ENCODE measurements at regions not wholly inside any gene's neighbourhood (a gene's known extent, or its start where the extent isn't known, plus 50 kb on each side); places are given as distances from the start of the nearest gene placed in this dataset.
"Not testable (repeated sequence)": the region's sequence is repeated elsewhere in the genome, so short reads cannot be mapped to it uniquely, and the experiment has no call there.

- no peak for DNase-seq (ENCODE audit: low spot score)
- no peak overlapping the region for H3K27ac Mint-ChIP-seq
- no peaks in the 10 kb centered on the region for H3K27me3 Mint-ChIP-seq (ENCODE audit: low read depth)
- H3K4me3 Mint-ChIP-seq, result no peak overlapping the region
- H3K36me3 Mint-ChIP-seq (ENCODE audit: low read depth), result no peaks in the 10 kb centered on the region
- H3K4me1 Mint-ChIP-seq (ENCODE audit: low read depth), result no peaks in the 10 kb centered on the region
- H3K9me3 Mint-ChIP-seq, result peaks cover 4% of the 10 kb centered on the region
Measured at GRCh38 chr6:115577270-115577669, 483.4 kb downstream of the FRK start.

- Mint-ChIP-seq H3K36me3 (ENCODE audit: low read depth) (no peaks in the 10 kb centered on the region), H3K4me1 (ENCODE audit: low read depth) (no peaks in the 10 kb centered on the region), H3K4me3 (no peak overlapping the region), H3K27me3 (ENCODE audit: low read depth) (no peaks in the 10 kb centered on the region), H3K9me3 (peaks cover 4% of the 10 kb centered on the region), H3K27ac (no peak overlapping the region)
- no peak for DNase-seq (ENCODE audit: low spot score)
Measured at GRCh38 chr6:115575285-115575684, 485.4 kb downstream of the FRK start.

GRCh38 chr6:115573861-115574260 lies 486.8 kb downstream of the FRK start:
- peaks cover 5% of the 10 kb centered on the region for H3K9me3 Mint-ChIP-seq
- no peak for DNase-seq (ENCODE audit: low spot score)
- H3K27me3 Mint-ChIP-seq (ENCODE audit: low read depth), result no peaks in the 10 kb centered on the region
- H3K4me3 Mint-ChIP-seq, result no peak overlapping the region
- no peaks in the 10 kb centered on the region for H3K4me1 Mint-ChIP-seq (ENCODE audit: low read depth)
- H3K36me3 Mint-ChIP-seq (ENCODE audit: low read depth), result no peaks in the 10 kb centered on the region
- H3K27ac Mint-ChIP-seq, result no peak overlapping the region

GRCh38 chr6:115570331-115570730 lies 490.4 kb downstream of the FRK start:
- no peak overlapping the region for H3K4me3 Mint-ChIP-seq
- no peaks in the 10 kb centered on the region for H3K4me1 Mint-ChIP-seq (ENCODE audit: low read depth)
- peaks cover 3% of the 10 kb centered on the region for H3K9me3 Mint-ChIP-seq
- H3K36me3 Mint-ChIP-seq (ENCODE audit: low read depth), result no peaks in the 10 kb centered on the region
- no peaks in the 10 kb centered on the region for H3K27me3 Mint-ChIP-seq (ENCODE audit: low read depth)
- no peak for DNase-seq (ENCODE audit: low spot score)
- no peak overlapping the region for H3K27ac Mint-ChIP-seq

GRCh38 chr6:115554060-115554459 lies 506.6 kb downstream of the FRK start:
- Mint-ChIP-seq H3K9me3 (peaks cover 3% of the 10 kb centered on the region), H3K27ac (no peak overlapping the region), H3K4me3 (no peak overlapping the region), H3K36me3 (ENCODE audit: low read depth) (no peaks in the 10 kb centered on the region), H3K27me3 (ENCODE audit: low read depth) (no peaks in the 10 kb centered on the region), H3K4me1 (ENCODE audit: low read depth) (no peaks in the 10 kb centered on the region)
- DNase-seq (ENCODE audit: low spot score), result no peak

- H3K27me3 Mint-ChIP-seq (ENCODE audit: low read depth), result no peaks in the 10 kb centered on the region
- H3K9me3 Mint-ChIP-seq, result peaks cover 2% of the 10 kb centered on the region
- no peaks in the 10 kb centered on the region for H3K36me3 Mint-ChIP-seq (ENCODE audit: low read depth)
- no peak for DNase-seq (ENCODE audit: low spot score)
- no peak overlapping the region for H3K4me3 Mint-ChIP-seq
- H3K27ac Mint-ChIP-seq, result no peak overlapping the region
- H3K4me1 Mint-ChIP-seq (ENCODE audit: low read depth), result no peaks in the 10 kb centered on the region
Measured at GRCh38 chr6:115551527-115551926, 509.2 kb downstream of the FRK start.

- H3K4me1 Mint-ChIP-seq (ENCODE audit: low read depth), result no peaks in the 10 kb centered on the region
- no peaks in the 10 kb centered on the region for H3K27me3 Mint-ChIP-seq (ENCODE audit: low read depth)
- DNase-seq (ENCODE audit: low spot score), result no peak
- H3K27ac Mint-ChIP-seq, result no peak overlapping the region
- H3K4me3 Mint-ChIP-seq, result no peak overlapping the region
- peaks cover 7% of the 10 kb centered on the region for H3K9me3 Mint-ChIP-seq
- H3K36me3 Mint-ChIP-seq (ENCODE audit: low read depth), result no peaks in the 10 kb centered on the region
Measured at GRCh38 chr6:115545672-115545986, 515.1 kb downstream of the FRK start.

GRCh38 chr6:115544765-115545671 lies 515.7 kb downstream of the FRK start:
- Mint-ChIP-seq H3K9me3 (peaks cover 7% of the 10 kb centered on the region), H3K4me3 (no peak overlapping the region), H3K4me1 (ENCODE audit: low read depth) (no peaks in the 10 kb centered on the region)

GRCh38 chr6:115540077-115540869 lies 520.4 kb downstream of the FRK start:
- Mint-ChIP-seq H3K36me3 (ENCODE audit: low read depth) (no peaks in the 10 kb centered on the region), H3K4me3 (no peak overlapping the region), H3K9me3 (peaks cover 6% of the 10 kb centered on the region), H3K27me3 (ENCODE audit: low read depth) (no peaks in the 10 kb centered on the region), H3K4me1 (ENCODE audit: low read depth) (no peaks in the 10 kb centered on the region), H3K27ac (no peak overlapping the region)
- no peak for DNase-seq (ENCODE audit: low spot score)

More at GRCh38 chr6:115544765-115545671, 515.7 kb downstream of the FRK start:
- no peak for DNase-seq (ENCODE audit: low spot score)
- Mint-ChIP-seq H3K36me3 (ENCODE audit: low read depth) (no peaks in the 10 kb centered on the region), H3K27ac (no peak overlapping the region), H3K27me3 (ENCODE audit: low read depth) (no peaks in the 10 kb centered on the region)

- Mint-ChIP-seq H3K4me3 (no peak overlapping the region), H3K27ac (no peak overlapping the region), H3K36me3 (ENCODE audit: low read depth) (no peaks in the 10 kb centered on the region), H3K9me3 (peaks cover 6% of the 10 kb centered on the region), H3K27me3 (ENCODE audit: low read depth) (no peaks in the 10 kb centered on the region), H3K4me1 (ENCODE audit: low read depth) (no peaks in the 10 kb centered on the region)
- no peak for DNase-seq (ENCODE audit: low spot score)
Measured at GRCh38 chr6:115539531-115539930, 521.2 kb downstream of the FRK start.

- H3K4me1 Mint-ChIP-seq (ENCODE audit: low read depth), result no peaks in the 10 kb centered on the region
- no peaks in the 10 kb centered on the region for H3K36me3 Mint-ChIP-seq (ENCODE audit: low read depth)
- peaks cover 15% of the 10 kb centered on the region for H3K9me3 Mint-ChIP-seq
- no peak for DNase-seq (ENCODE audit: low spot score)
- H3K27me3 Mint-ChIP-seq (ENCODE audit: low read depth), result no peaks in the 10 kb centered on the region
- H3K27ac Mint-ChIP-seq, result no peak overlapping the region
- H3K4me3 Mint-ChIP-seq, result no peak overlapping the region
Measured at GRCh38 chr6:115524821-115525220, 535.9 kb downstream of the FRK start.

GRCh38 chr6:115521747-115522146 lies 538.9 kb downstream of the FRK start:
- H3K9me3 Mint-ChIP-seq, result peaks cover 22% of the 10 kb centered on the region
- H3K27ac Mint-ChIP-seq; H3K4me3 Mint-ChIP-seq; DNase-seq (ENCODE audit: low spot score); H3K27me3 Mint-ChIP-seq (ENCODE audit: low read depth); H3K4me1 Mint-ChIP-seq (ENCODE audit: low read depth); H3K36me3 Mint-ChIP-seq (ENCODE audit: low read depth): not testable (repeated sequence)

- no peaks in the 10 kb centered on the region for H3K27me3 Mint-ChIP-seq (ENCODE audit: low read depth)
Measured at GRCh38 chr6:115514656-115515055, 546.0 kb downstream of the FRK start.

GRCh38 chr6:115512923-115513322 lies 547.8 kb downstream of the FRK start:
- Mint-ChIP-seq H3K9me3 (peaks cover 3% of the 10 kb centered on the region), H3K4me3 (no peak overlapping the region), H3K27ac (no peak overlapping the region), H3K4me1 (ENCODE audit: low read depth) (no peaks in the 10 kb centered on the region), H3K36me3 (ENCODE audit: low read depth) (no peaks in the 10 kb centered on the region), H3K27me3 (ENCODE audit: low read depth) (no peaks in the 10 kb centered on the region)
- no peak for DNase-seq (ENCODE audit: low spot score)

More at GRCh38 chr6:115514656-115515055, 546.0 kb downstream of the FRK start:
- no peaks in the 10 kb centered on the region for H3K36me3 Mint-ChIP-seq (ENCODE audit: low read depth)
- no peak overlapping the region for H3K4me3 Mint-ChIP-seq
- no peaks in the 10 kb centered on the region for H3K4me1 Mint-ChIP-seq (ENCODE audit: low read depth)
- peaks cover 10% of the 10 kb centered on the region for H3K9me3 Mint-ChIP-seq
- no peak for DNase-seq (ENCODE audit: low spot score)
- H3K27ac Mint-ChIP-seq, result no peak overlapping the region

Data from T-helper 2 cell treated with Interferon-gamma antibody and Interleukin-4, amounts not matched to agents 5 μg/mL and 100 μg/mL, for 36 hours (primary cell).